RWPE1 (cell line): ENCODE measurements at regions not wholly inside any gene's neighbourhood (a gene's known extent, or its start where the extent isn't known, plus 50 kb on each side); places are given as distances from the start of the nearest gene placed in this dataset.

Experiments
- CTCF ChIA-PET: fragments of 350-600 bp; sonication (Branson Sonifier 250); formaldehyde crosslinking; extraction: SDS; loops from one replicate; lab custom pipeline; 2021; lab: Yijun Ruan, JAX
- POLR2A ChIA-PET: fragments of 400-600 bp; formaldehyde crosslinking; extraction: SDS; loops from one replicate; lab custom pipeline; 2020; ENCODE audit warnings: antibody characterized with exemption; ENCODE audit not compliant: low non-redundant PET; lab: Yijun Ruan, JAX
- DNase-seq: peaks from one replicate; pipeline ENCODE4 v3.0.0; 2012; ENCODE audit warnings: low spot score
- H3K27ac ChIP-seq: fragments of 450-650 bp; 2 replicates; pipeline ENCODE4 v1.5.1; 2017
- CTCF ChIP-seq: fragments of 450-650 bp; conservative IDR thresholded peaks from 2 replicates; pipeline ENCODE4 v1.5.1; 2017; ENCODE audit warnings: low read depth, mild to moderate bottlenecking

- POLR2A ChIA-PET = no interaction called here
- CTCF ChIA-PET = interaction anchor here (0.6 kb wide), 1 partner anchor 895 kb away, joined by 4 read pairs; no protein-coding TSS in a partner anchor
- H3K27ac ChIP-seq = no peak overlapping the region
- no peak for DNase-seq
- TF ChIP-seq CTCF = no peak
Measured at GRCh38 chr10:33524966-33525365, 190.5 kb upstream of the NRP1 start.

DNA sequence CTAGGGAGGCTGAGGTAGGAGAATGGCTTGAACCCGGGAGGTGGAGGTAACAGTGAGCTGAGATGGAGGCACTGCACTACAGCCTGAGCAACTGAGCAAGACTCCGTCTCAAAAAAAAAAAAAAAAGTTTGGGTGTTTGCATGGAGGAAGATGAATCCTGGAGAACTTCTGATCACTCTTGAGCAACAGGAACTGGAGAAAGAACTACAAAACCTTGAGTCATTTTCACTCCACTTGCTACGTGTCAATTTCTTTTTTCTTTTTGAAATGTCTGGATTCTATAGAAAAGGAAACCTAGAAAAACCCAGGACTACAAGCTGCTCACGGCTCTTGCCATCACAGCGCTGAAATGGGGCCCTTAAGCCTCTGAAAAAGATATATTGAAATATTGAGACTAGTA is 189.6 kb upstream of the NRP1 start:
- ChIA-PET POLR2A (no interaction called here), CTCF (no interaction called here)
- no peak overlapping the region for H3K27ac ChIP-seq
- no peak for DNase-seq
- TF ChIP-seq CTCF = no peak

- no peak for TF ChIP-seq CTCF
- ChIA-PET POLR2A (no interaction called here), CTCF (interaction anchor here (0.7 kb wide), 1 partner anchor 26 kb away, joined by 3 read pairs; no protein-coding TSS in a partner anchor)
- no peak for DNase-seq
- H3K27ac ChIP-seq = no peak overlapping the region
Measured at GRCh38 chr10:33523236-33523792, 188.8 kb upstream of the NRP1 start.

- ChIA-PET CTCF (no interaction called here), POLR2A (no interaction called here)
- no peak for DNase-seq
- no peak overlapping the region for H3K27ac ChIP-seq
- TF ChIP-seq CTCF = no peak
Measured at GRCh38 chr10:33521904-33522303, 187.4 kb upstream of the NRP1 start.

GRCh38 chr10:33521062-33521461 is 186.6 kb upstream of the NRP1 start:
- POLR2A ChIA-PET = no interaction called here
- H3K27ac ChIP-seq = no peak overlapping the region
- no peak for TF ChIP-seq CTCF
- CTCF ChIA-PET = no interaction called here
- no peak for DNase-seq

DNA sequence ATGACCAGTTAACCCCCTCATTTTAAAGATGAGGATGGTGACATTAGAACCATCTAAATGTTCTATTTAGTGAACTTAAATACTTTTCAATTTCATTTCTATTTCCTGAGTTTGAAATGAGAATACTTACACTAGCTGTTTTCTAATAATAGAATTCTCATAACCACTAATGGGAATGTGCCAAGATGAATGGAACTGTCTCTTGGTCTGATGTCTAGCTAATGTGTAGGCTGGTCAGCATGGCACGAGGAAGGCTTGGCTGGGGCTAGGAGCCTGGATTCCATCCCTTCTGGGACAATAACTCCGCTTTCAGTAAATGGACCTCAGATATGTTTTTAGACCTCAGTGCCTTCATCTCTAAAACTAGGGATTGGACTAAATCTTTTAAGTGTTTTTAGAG is 185.8 kb upstream of the NRP1 start:
- no peak for TF ChIP-seq CTCF
- ChIA-PET CTCF (no interaction called here), POLR2A (no interaction called here)
- no peak for DNase-seq
- H3K27ac ChIP-seq = no peak overlapping the region
